AML-193 (cell line): ENCODE measurements at regions not wholly inside any gene's neighbourhood (a gene's known extent, or its start where the extent isn't known, plus 50 kb on each side); places are given as distances from the start of the nearest gene placed in this dataset.

Experiments used
- DNase-seq, 2 experiments: peaks; one replicate each; lab custom pipeline; 2025; lab: John Stamatoyannopoulos, UW

DNA sequence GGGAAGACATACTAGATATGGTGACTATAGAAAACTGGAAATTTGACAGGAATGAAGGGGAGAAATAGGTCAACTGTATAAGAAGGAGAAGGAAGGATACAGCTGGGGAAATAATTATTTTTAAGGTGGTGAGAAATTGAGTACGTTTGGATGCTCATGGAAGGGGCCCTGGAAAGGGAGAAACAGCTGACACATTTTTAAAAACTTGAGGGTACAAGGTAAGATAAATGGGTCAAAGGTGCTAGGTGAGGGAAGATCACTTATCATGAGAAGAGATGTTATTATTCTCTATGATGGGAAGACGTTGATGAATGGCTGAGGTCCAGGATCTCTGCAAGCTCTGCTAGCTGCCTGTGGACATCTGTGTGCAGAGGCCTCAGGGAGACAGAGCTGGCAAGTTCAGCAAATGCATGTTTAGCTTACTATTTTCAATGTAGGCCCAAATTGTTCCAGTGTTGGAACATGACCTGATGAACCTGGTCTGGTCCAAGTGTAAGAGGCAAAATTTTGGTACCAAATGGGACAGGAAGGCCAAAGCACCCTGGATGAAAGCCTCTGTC, 181.7 kb downstream of the MTRR start:
- no peak for DNase-seq

DNA sequence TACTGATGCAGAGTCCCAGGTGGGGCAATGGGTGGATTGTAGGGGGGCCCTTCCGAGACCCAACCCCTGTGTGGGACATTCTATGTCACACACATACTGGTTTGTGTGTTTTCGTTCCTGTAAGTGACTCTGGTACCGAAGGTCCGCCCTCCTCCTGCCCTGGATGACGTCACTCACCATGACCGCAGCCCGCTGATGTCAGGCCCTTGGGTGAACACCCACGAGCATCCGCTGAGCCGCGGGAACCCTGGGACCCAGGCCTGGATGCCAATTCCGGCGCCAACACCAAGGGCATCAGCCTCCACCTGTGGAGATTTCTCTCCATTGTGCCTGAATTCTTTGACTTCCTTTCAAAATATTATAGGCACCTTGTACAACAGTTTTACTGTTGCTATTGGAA, 184.3 kb downstream of the MTRR start:
- DNase-seq = no peak

DNA sequence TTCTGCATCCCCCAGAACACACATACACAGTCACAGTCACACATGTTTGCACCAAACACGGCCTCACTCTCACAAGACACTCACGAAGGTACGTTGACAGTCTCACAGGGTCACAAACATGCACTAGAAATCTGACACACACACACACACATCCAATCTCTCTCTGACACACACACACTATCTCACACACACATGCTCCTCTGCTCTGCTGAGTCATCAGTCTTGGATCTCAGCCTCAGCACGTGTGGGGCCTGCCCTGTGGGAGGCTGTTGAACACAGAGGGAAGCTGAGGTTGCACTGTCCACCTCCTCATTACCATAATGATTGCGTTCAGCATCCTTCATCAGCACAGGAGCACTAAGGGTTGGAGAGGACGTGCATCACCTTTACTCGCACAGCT, 188.8 kb downstream of the MTRR start:
- no peak for DNase-seq

DNA sequence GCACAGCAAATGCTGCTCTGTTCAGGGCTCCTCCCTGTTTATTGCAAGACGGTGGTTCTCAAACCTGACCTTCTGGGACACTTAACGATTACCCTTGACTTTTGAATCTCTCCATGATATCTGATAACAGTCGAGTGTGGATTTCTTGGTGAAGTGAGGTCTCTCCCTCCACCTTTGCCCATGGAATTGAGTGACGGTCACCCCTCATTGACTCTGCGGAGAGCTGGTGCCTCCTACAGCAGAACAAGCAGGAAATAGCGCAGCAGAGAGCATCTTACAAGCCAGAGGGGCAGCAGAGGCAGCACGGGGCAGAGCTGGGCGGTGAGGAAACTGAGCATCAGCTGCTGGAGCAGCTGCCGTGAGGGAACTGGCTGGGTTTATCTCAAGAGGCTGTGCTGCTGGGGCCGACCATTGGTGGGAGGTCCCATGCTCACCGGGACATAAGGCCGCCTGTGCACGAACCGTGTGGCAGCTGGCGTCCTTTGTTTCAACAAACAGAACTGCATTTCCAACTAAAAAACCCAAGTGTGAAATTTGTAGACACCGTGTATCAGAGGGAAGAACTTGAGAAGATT, 189.8 kb downstream of the MTRR start:
- no peak for DNase-seq

DNA sequence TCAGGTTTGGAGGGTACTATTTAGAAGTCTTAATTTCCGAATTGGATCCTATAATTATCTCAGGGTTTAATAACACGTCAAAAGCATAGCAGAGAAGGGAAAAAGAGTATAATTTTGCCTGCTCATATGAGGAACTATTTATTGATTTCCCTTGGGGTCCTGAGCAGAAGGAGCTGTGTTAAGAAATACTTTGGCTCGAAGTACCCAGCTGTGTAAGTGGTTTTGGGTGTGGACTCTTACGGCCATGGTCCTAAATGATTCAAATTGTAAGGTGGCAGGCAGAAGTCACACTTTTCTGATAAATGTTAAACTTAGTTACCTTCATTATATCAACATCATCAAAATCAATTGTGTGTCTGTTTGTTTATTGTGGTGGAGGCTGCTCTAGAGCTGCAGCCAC, 190.4 kb downstream of the MTRR start:
- DNase-seq = no peak

DNA sequence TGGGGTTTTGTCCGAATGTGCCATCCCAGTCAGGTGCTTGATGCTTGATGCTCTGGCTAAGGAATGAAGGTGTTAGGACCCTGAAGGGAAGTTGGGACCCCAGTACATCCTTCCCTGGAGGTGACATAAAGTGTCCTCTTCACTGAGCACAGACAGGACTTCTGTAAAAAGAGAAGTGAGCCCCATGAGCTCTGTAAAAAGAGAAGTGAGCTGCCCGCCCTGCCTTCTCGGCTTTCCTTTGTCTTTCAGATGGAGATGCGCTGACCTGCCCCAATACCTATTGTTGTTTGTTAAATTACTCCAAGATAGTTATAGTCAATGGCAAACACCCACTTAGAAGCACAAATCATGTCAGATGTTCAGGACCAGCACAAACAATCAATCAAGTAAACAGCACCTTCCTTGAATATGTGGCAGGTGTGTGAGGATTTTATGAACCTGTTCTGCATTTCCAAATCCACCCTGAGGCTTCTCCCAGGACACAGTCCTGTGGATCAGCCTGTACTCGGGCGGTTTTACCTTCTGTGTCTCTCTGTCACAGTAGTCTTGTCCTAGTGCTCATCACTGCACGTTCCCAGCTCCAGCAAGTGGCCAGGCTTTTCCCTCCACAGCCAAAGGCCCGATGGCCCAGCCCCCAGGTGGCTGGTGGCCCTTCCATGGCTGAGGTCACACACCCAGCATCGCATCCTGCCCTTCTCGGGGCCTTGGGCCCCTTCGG, 191.4 kb downstream of the MTRR start:
- DNase-seq = no peak

GRCh38 chr5:8060953-8061429, 192.0 kb downstream of the MTRR start:
- DNase-seq = no peak

- no peak for DNase-seq
Measured at GRCh38 chr5:8062521-8062920, 193.6 kb downstream of the MTRR start.

GRCh38 chr5:8068078-8068477, 199.1 kb downstream of the MTRR start:
- DNase-seq = no peak

DNA sequence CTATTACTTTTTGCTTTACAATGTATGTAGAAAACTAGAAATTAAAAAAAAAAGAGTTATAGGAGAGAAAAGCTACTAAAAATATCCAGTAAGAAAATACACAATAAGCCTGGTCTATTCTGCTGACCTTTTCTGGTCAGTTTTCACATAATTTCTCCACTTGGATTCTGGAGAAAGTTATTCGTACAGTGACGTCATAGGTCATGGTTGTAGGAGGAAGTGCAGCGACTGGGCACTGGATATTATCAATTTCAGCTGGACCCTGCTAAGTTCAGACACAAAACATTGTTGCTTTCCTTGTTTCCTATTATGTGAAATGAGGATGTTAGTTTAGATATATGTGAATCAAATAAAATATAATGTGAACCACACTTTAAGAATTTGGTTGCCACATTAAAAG, 201.2 kb downstream of the MTRR start:
- no peak for DNase-seq

GRCh38 chr5:8079056-8079455, 210.1 kb downstream of the MTRR start:
- no peak for DNase-seq

DNA sequence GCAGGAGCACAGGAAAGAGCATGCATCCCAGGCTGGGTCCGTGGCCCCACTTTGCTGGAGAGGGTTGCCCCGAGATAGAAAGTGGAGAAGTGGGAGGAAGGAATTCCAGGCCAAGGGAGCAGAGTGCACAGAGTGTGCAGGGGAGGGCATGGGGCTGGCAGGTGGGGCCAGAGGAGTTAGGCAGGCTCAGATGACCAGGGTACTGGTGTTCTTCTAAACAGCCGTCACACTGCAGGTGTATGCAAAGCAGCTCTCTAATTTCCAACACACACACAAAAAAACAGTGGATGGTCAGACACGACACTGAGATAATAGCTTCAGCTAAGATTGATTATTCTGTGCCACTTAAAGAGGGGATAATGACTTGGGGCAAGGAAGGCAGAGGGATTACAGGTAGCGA, 212.2 kb downstream of the MTRR start:
- no peak for DNase-seq

DNA sequence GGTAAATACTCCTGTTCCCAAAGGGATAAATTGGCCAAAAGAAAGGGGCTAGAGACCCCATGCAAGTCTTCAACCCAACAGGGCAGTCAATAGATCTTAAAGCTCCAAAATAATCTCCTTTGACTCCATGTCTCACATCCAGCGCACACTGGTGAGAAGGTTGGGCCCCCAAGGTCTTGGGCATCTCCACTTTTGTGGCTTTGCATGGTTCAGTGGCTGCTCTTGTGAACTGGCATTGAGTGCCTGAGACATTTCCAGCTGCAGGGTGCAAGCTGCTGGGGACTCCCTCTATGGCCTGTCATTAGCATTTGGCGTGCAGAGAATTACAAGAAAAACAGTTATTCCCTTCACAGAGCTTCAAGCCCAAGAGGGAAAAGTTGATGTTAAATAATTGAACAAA, 224.7 kb downstream of the MTRR start:
- DNase-seq = no peak

DNA sequence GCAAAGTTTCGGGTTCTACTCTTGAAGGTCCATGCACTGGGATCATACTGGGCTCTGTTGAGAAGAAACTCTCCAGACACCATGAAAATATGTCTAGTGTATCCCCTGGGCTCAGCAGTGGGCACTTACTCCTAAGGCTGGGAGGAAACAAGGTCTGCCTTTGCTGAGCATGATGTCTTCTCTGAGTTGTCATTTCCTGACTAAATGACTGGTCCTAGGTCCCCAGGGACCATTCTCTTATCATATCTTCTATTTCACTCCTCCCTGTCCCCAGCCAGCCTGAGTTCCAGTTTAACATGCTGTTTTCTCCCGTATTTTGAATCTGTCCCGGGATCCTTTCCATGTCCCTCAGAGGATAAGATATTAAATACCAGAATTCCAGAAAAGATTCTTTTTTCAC, 225.4 kb downstream of the MTRR start:
- DNase-seq = no peak

DNA sequence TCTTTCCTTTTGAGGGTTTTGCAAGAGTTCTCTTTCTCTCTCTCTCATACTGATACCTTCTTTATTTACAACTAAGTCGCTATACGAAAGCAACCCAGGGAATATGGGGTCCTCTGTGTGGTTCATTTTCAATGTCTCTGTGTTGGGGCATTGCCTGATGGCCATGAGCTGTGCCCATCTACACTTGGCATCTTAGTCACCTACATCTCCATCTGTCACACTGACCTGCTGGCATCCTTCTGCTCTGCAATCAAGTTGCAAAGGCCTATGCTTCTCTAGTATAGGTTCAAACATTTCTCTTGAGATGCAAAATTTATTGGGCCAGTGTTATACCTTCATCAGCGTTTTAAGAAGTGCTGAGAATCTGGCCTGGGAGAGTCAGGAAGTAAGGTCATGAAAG, 228.2 kb downstream of the MTRR start:
- no peak for DNase-seq

- DNase-seq = no peak
Measured at GRCh38 chr5:8098081-8098480, 229.1 kb downstream of the MTRR start.

DNA sequence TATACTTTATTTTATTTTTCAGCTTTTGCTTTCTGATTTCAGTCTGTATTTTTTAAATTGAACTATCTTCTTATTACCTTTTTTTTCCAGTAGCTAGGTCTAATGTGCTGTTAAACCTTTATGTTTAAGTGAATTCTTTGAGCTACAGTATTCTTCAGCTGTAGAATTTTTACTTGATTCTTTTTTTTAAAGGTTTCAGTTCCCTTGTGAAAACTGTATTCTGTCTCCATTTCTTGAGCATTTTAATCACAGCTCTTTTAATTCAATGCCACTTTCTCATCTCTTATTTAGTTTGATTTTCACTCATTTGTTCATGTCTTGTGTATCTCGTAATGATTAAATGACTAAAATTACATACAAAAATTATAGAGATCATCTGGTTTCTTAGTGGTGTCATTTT, 233.8 kb downstream of the MTRR start:
- DNase-seq = no peak

- no peak for DNase-seq
Measured at GRCh38 chr5:8114597-8115266, 245.8 kb downstream of the MTRR start.

DNA sequence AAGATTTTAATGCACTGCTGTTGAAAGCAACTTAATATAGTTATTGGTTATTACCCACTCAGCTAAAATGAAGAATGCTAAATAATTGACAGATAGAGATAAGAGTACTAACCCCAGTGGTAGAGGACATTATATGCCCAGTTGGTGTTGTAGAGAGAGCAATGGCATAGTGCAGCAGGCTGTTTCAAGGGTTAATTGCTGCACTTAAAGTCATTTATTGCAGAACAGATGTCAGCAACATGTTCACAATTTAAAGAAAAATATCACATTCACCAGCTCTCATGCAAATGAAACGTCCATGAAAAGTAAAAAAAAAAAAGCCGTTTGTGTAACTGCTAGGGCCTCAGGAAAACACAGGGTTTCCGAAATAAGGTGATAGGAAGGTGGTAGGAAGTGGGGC, 254.6 kb downstream of the MTRR start:
- no peak for DNase-seq

DNA sequence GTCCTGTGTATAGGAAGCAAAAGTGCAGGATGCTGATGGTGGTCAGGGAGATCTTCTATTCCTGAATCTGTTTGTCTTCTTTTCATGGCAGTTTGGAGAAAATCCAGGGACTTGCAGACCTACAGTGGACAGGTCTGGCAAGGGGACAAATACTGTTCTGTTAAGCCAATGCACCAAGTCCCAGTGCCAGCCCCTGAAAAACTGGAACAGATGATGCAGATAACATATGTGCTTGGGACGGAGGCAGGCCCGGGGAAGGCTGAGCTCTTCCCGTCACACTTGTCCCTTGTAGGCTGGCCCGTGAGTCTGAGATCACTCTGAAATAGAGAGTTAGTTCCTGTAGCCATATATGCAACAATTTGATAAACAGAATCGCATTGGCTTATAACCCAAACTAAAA, 265.7 kb downstream of the MTRR start:
- no peak for DNase-seq

DNA sequence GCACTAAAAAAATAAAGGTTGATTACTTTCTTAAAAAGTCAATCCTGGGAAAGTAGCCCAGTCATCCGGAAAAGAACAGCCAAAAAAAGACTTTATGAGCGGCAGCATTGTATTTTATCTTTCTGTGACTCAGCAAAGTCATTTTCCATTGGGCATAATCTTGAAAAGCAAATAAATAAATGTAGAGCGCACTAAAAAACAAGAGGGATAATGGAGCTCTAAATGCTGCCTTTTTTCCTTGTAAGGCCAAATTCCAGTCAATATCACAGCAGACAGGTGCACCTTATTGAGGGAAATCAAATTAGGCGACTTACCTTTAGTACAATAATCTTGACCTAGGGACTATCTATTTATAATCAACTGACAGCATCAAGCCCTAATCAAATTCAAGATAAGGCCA, 266.8 kb downstream of the MTRR start:
- no peak for DNase-seq

- no peak for DNase-seq
Measured at GRCh38 chr5:8136271-8136670, 267.3 kb downstream of the MTRR start.

DNA sequence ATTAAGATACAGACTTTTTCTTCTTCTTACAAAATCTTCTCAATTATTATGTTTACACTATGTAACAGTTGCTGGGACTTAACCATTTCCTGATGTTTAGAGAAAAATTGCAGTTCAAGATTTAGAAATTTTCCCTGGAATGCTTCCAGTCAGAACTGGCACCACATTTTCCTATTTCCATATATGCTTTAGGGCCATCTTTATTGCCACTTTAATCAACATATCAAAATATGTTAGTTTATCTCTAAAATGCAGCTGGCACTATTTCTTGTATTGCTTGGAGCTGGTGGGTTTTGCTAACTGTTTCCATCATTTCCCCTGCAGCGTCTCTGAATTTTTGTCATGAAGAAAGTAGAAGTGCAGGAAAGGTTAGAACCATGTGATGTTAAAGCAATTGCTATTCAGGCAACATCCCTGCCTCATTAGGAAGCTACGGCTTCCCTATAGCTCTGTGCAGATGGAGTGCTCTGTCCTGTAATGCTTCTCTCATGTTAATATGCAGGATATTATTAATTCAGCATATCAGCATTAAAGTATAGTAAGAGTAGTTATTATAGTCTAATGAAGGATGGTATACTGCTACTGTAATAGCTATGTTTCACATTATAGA, 269.1 kb downstream of the MTRR start:
- no peak for DNase-seq
